Adrenal gland (tissue), 5 donors: ENCODE measurements at regions not wholly inside any gene's neighbourhood (a gene's known extent, or its start where the extent isn't known, plus 50 kb on each side); places are given as distances from the start of the nearest gene placed in this dataset.

Experiments used
- CTCF ChIP-seq, 6 experiments: fragments of 450-650 bp in 4 of 6; fragments of 200-600 bp in 2 of 6; sonication (generic) in 1 of 6; IDR thresholded peaks; 1 replicate in 5 of 6; 2 replicates in 1 of 6; pipeline versions ENCODE4 v1.5.1 to v1.8.0; 2016 to 2021; ENCODE audit warnings: antibody characterized with exemption in 6 of 6, mild to moderate bottlenecking in 2 of 6, moderate library complexity in 1 of 6
- POLR2A ChIP-seq, 2 donors: fragments of 450-650 bp; IDR thresholded peaks; one replicate each; pipeline ENCODE4 v1.6.1; 2017; ENCODE audit warnings: antibody characterized with exemption in 2 of 2, mild to moderate bottlenecking in 2 of 2, moderate library complexity in 1 of 2
- donor health status: DM: no; HTN: no; CAD: no.

- TF ChIP-seq CTCF (IDR thresholded peaks at IDR 0.05) (no peak), POLR2A (IDR thresholded peaks at IDR 0.05) (no peak)
These were observed 373.9 kb downstream of the TSN start for GRCh38 chr2:122129399-122129798.
